HCT116 (cell line): ENCODE measurements at regions not wholly inside any gene's neighbourhood (a gene's known extent, or its start where the extent isn't known, plus 50 kb on each side); places are given as distances from the start of the nearest gene placed in this dataset.

ENCODE experiments used
- EZH2 ChIP-seq: fragments of 200-600 bp; sonication (generic); IDR thresholded peaks from 2 replicates; pipeline ENCODE4 v1.6.1; 2017; ENCODE audit warnings: antibody characterized with exemption, mixed run types
- POLR2A ChIP-seq: IDR thresholded peaks from 2 replicates; pipeline ENCODE4 v1.7.0; 2011; ENCODE audit warnings: borderline replicate concordance; ENCODE audit not compliant: insufficient read depth, insufficient read length; ENCODE audit errors: extremely low read depth

DNA sequence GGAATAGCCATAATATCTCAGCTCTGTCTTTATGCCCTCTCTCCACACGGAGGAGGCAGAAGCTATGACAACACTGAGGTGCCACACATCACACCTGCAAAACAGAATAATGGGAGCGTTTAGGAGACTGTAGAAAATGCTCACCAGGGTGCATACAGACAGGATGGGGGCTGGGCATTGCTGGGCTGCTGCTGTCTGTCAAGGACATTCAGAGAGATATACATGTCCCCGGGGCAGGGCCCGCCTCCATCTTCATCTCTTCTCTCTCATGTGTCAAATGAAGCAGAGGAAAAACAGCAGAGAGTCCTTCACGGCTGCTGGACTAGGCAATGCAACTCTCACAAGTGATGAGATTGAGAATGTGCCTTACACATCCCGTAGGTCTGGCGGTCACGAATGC is 65.3 kb upstream of the DHRSX start:
- TF ChIP-seq POLR2A: no peak
- TF ChIP-seq EZH2: no peak
